Suprapubic skin (tissue), 3 donors: ENCODE measurements at regions not wholly inside any gene's neighbourhood (a gene's known extent, or its start where the extent isn't known, plus 50 kb on each side); places are given as distances from the start of the nearest gene placed in this dataset.

Experiments used
- CTCF ChIP-seq, 2 donors: fragments of 200-600 bp in 1 of 2; fragments of 450-650 bp in 1 of 2; sonication (generic) in 1 of 2; IDR thresholded peaks; one replicate each; pipeline ENCODE4 v1.5.1; 2016 to 2019; ENCODE audit warnings: antibody characterized with exemption in 2 of 2, mild to moderate bottlenecking in 1 of 2, moderate library complexity in 1 of 2
- POLR2A ChIP-seq, 2 donors: fragments of 450-650 bp; IDR thresholded peaks; one replicate each; pipeline ENCODE4 v1.6.1; 2017; ENCODE audit warnings: antibody characterized with exemption in 2 of 2, mild to moderate bottlenecking in 2 of 2, moderate library complexity in 2 of 2

- TF ChIP-seq POLR2A (IDR thresholded peaks at IDR 0.05) (no peak), CTCF (IDR thresholded peaks at IDR 0.05) (no peak)
Measured at GRCh38 chr16:80875616-80876015, 71.2 kb upstream of the CDYL2 start.
